22Rv1 (cell line): ENCODE measurements at regions not wholly inside any gene's neighbourhood (a gene's known extent, or its start where the extent isn't known, plus 50 kb on each side); places are given as distances from the start of the nearest gene placed in this dataset.

Source experiments
- CTCF ChIP-seq: fragments of 450-650 bp; IDR thresholded peaks from 2 replicates; pipeline ENCODE4 v1.5.1; 2017; ENCODE audit warnings: mild to moderate bottlenecking
- ZFX ChIP-seq: fragments of 450-650 bp; IDR thresholded peaks from 2 replicates; pipeline ENCODE4 v1.6.1; 2017; ENCODE audit warnings: antibody characterized with exemption, borderline replicate concordance

- no peak for TF ChIP-seq CTCF
- TF ChIP-seq ZFX: no peak
Measured at GRCh38 chr11:111012491-111012890, 233.0 kb upstream of the POU2AF2 start.
